AG04449 (cell line): ENCODE measurements at regions not wholly inside any gene's neighbourhood (a gene's known extent, or its start where the extent isn't known, plus 50 kb on each side); places are given as distances from the start of the nearest gene placed in this dataset.

Experiments
- CTCF ChIA-PET: fragments of 350-600 bp; formaldehyde crosslinking; extraction: SDS; loops from one replicate; lab custom pipeline; 2021; ENCODE audit warnings: antibody characterized with exemption; lab: Yijun Ruan, JAX
- POLR2A ChIA-PET: fragments of 400-600, 350-600 bp; formaldehyde crosslinking; extraction: SDS; loops from one replicate; lab custom pipeline; 2020; ENCODE audit warnings: antibody characterized with exemption, inconsistent platforms; lab: Yijun Ruan, JAX
- DNase-seq: peaks from one replicate; pipeline ENCODE4 v3.0.0-alpha.2; 2010; ENCODE audit warnings: low read depth, low spot score
- H3K4me3 ChIP-seq: 2 replicates; pipeline ENCODE4 v1.5.1; 2011; ENCODE audit warnings: low read depth, mild to moderate bottlenecking, control low read depth, low read length
- TF ChIP-seq, protein P1 (sequence below): IDR thresholded peaks from one replicate; pipeline ENCODE4 v1.5.1; 2011; ENCODE audit warnings: mild to moderate bottlenecking, moderate library complexity, low read length, control low read depth, inconsistent platforms; ENCODE audit not compliant: insufficient read depth; ENCODE audit errors: missing control alignments

GRCh38 chr2:167692936-167693335 lies 554.5 kb downstream of the STK39 start:
- DNase-seq: no peak
- H3K4me3 ChIP-seq: no peak overlapping the region
- TF ChIP-seq, protein P1, sequence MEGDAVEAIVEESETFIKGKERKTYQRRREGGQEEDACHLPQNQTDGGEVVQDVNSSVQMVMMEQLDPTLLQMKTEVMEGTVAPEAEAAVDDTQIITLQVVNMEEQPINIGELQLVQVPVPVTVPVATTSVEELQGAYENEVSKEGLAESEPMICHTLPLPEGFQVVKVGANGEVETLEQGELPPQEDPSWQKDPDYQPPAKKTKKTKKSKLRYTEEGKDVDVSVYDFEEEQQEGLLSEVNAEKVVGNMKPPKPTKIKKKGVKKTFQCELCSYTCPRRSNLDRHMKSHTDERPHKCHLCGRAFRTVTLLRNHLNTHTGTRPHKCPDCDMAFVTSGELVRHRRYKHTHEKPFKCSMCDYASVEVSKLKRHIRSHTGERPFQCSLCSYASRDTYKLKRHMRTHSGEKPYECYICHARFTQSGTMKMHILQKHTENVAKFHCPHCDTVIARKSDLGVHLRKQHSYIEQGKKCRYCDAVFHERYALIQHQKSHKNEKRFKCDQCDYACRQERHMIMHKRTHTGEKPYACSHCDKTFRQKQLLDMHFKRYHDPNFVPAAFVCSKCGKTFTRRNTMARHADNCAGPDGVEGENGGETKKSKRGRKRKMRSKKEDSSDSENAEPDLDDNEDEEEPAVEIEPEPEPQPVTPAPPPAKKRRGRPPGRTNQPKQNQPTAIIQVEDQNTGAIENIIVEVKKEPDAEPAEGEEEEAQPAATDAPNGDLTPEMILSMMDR: no peak
- POLR2A ChIA-PET: no interaction called here
- CTCF ChIA-PET: no interaction called here

DNA sequence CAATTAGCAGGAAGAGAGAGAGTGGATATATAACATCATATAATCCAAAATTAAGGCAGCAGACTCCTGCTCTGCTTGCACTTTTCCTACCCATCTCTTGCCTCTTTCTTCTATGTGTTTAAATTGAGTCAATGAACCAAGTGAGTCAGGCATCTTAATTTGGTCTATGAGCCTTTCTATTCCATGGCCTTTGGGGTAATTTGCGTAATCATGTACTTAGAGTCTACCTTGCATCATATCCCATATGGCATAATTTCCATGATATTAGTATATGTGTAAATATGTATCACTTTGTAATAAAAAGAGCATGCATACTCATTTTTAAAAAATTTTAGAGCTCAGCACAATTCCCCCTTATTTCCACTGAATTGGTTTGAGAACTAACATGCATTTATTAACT lies 555.2 kb downstream of the STK39 start:
- ChIA-PET POLR2A (no interaction called here), CTCF (no interaction called here)
- TF ChIP-seq, protein P1: no peak
- H3K4me3 ChIP-seq: no peak overlapping the region
- no peak for DNase-seq

DNA sequence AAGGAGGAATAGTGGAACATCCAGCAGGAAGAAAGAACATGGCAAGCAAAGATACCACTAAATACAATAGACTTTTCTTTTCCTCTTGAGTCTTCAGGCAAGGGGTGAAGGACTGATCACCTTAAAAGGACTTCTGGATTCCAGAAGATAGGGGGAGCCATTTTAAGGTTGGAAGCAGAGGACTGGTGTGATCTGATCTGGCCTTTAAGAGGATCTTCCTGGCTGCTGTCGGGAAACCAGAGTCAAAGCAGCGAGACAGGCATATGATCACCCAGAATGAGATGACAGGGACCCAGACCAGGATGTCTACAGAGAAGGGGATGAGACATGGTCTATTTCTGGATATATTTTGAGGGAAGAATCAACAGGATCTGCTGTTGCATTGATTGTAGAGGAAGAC lies 558.0 kb downstream of the STK39 start:
- H3K4me3 ChIP-seq: no peak overlapping the region
- no peak for DNase-seq
- TF ChIP-seq, protein P1: no peak
- ChIA-PET CTCF (no interaction called here), POLR2A (no interaction called here)

DNA sequence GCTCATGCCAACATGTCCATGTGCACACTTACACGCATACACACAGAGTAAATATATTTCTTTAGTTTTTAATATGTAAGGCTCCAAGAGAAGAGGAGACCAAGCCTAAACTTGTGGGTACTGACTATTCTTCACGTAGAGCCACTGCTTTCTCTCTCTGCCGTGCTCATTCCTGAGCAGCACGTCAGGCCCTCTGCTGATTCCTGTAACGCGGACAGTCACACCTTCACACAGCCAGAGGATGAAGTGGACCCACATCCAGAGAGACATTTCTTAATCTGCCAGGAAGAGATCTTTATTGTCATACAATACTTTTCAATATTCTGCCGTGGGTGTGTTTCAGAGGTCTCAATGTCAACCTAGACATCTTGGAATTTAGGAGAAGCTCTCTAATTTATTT lies 560.7 kb downstream of the STK39 start:
- TF ChIP-seq, protein P1: no peak
- ChIA-PET CTCF (no interaction called here), POLR2A (no interaction called here)
- no peak overlapping the region for H3K4me3 ChIP-seq
- DNase-seq: no peak

- no peak for DNase-seq
- ChIA-PET CTCF (no interaction called here), POLR2A (no interaction called here)
Observed at GRCh38 chr2:167681234-167682015, 566.0 kb downstream of the STK39 start.

GRCh38 chr2:167678158-167678557 lies 569.2 kb downstream of the STK39 start:
- ChIA-PET CTCF (no interaction called here), POLR2A (no interaction called here)
- TF ChIP-seq, protein P1: no peak
- H3K4me3 ChIP-seq: no peak overlapping the region
- no peak for DNase-seq

More at GRCh38 chr2:167681234-167682015, 566.0 kb downstream of the STK39 start:
- H3K4me3 ChIP-seq: no peak overlapping the region
- TF ChIP-seq, protein P1: no peak
